Epidermal melanocyte (primary cell): ENCODE measurements at regions not wholly inside any gene's neighbourhood (a gene's known extent, or its start where the extent isn't known, plus 50 kb on each side); places are given as distances from the start of the nearest gene placed in this dataset.

ENCODE experiments used
- DNase-seq: peaks from one replicate; pipeline ENCODE4 v3.0.0; 2011; ENCODE audit warnings: low spot score; ENCODE audit not compliant: insufficient read length

- DNase-seq, result no peak
Measured at GRCh38 chr2:175465101-175465500, 283.6 kb upstream of the ATP5MC3 start.

- no peak for DNase-seq
Measured at GRCh38 chr2:175464311-175464670, 282.8 kb upstream of the ATP5MC3 start.

- no peak for DNase-seq
Measured at GRCh38 chr2:175463589-175464310, 282.2 kb upstream of the ATP5MC3 start.

- DNase-seq, result no peak
Measured at GRCh38 chr2:175463169-175463568, 281.7 kb upstream of the ATP5MC3 start.

- DNase-seq, result no peak
Measured at GRCh38 chr2:175462246-175462645, 280.7 kb upstream of the ATP5MC3 start.

- no peak for DNase-seq
Measured at GRCh38 chr2:175461839-175462238, 280.3 kb upstream of the ATP5MC3 start.

DNA sequence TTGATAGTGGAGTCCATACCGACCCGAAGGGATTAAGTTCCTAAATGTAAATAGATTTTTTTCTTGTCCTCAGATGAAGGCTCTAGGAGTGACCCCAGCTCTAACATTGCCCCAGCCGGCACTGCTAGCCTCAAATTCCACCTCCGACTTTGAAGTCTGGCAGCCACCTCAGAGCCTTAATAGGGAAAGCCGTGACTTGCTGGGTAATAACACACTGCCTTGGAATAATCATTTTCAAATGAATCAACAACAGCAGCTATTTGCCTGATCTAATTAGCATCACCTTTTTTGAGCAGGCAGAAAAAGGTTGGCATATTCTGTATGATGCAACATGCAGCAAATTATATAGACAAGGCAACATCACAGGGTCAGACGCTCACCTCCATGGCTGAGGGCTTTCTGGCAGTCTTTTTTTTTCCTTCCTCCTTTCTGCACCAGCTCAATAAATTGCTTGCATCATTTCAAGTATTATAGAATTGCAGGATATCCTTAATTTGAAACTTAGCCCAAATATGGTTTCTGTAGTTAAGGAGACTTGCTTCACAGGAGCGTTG, 276.5 kb upstream of the ATP5MC3 start:
- DNase-seq, result no peak

- DNase-seq, result no peak
Measured at GRCh38 chr2:175454953-175455389, 273.5 kb upstream of the ATP5MC3 start.

GRCh38 chr2:175450029-175450760, 268.7 kb upstream of the ATP5MC3 start:
- no peak for DNase-seq

DNA sequence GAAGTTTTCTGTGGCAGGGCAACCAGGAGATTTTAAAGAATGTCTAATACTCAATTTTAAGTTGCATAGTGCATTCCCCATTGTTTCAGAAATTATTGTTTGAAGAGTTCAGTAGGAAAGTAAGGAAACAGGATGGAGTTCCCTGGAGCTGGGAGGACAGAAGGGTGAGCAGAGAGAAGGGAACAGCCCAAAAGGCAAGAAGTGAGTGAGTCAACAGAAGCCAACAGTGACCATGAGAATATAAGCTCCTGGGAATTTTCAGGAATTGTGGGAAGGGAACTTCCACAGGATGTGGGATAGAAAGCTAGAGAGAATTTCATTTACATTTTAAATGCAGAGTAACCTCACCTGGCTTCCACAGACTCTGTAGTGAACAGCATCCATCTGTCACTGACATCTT, 268.1 kb upstream of the ATP5MC3 start:
- DNase-seq, result no peak

- DNase-seq, result no peak
Measured at GRCh38 chr2:175446201-175446600, 264.7 kb upstream of the ATP5MC3 start.

DNA sequence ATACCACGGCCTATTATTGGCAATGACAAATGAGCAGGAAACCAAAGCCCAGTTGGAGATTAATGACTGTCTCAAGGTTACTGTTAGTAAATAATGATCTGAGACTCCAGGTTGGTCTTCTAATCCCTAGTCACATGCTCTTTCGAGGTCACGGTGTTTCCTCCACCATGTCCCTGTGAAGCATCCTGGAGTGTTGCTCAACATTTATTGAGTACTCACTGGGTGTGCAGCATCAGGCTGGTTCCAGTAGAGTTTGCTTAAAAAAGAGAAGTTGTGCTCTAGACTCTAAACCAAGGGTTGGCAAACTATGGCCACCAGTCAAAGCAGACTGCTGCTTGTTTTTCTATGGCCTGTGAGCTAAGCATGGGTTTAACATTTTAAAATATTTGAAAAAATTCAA, 263.8 kb upstream of the ATP5MC3 start:
- no peak for DNase-seq

- DNase-seq, result no peak
Measured at GRCh38 chr2:175442441-175442840, 260.9 kb upstream of the ATP5MC3 start.

DNA sequence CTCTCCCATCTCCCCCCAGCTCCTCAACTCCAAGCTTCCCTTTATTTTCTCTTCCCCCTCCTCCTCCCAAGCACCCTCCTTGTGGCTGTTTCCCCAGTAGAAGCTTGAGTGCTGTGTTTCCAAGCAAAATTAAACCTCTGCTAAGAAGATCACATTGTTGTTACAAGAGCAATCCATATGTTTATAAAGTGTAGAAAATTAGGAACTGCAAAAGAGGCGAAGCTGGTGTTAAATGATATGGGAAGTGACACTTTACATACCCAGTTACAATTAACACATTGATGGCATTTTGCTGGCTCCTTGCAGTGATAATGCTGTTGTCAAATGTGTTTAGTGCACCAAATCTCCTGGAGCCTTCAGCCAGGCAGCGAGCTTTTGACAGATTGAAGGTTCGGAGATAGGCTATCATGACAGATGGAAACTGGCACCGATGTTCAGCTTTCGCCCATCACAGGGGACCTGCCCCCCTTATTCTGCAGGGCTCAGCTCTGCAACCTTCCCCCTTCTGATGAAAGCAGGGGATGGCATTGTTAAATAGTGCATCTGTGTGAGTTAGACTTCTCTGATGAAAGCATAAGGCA, 259.8 kb upstream of the ATP5MC3 start:
- DNase-seq, result no peak

GRCh38 chr2:175439416-175439815, 257.9 kb upstream of the ATP5MC3 start:
- no peak for DNase-seq

- DNase-seq, result no peak
Measured at GRCh38 chr2:175437167-175437566, 255.7 kb upstream of the ATP5MC3 start.

GRCh38 chr2:175436076-175436475, 254.6 kb upstream of the ATP5MC3 start:
- DNase-seq, result no peak

DNA sequence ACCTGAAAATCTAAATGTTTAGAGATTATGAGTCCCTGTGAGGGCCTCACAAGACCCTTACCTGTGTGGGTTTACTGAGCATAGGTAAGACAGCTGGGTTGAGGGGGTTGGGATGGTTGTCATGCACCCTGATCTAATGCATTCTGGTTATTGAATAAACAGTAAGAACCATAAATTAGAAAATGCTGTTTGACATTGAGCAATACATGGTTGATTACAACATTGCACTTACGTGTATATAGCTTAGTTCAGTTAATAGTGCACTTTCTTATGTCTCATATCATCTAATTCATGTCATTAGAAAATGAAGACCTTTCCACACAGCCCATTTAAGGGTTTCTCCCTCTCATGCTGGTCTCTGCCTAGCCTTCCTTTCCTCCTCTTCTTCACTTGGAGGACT, 253.5 kb upstream of the ATP5MC3 start:
- DNase-seq, result no peak

DNA sequence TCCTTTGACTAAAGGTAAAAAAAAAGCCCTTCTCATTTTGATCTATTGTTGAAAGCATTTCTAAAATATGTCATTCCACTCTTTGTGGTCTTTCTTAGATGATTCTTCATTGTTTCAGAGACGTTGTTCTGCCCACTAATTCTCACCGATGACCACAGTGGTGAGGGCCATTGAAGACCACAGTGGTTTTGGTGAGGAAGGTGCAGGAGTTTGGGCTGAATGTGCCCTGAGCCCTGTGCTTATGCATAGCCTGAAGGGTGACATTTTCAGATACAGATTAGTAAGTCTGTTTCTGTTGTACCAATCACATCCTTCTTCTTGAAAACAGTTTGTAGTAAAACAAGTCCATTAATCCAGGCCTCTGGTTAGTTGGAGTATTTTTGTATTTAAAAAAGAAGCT, 251.3 kb upstream of the ATP5MC3 start:
- no peak for DNase-seq

- DNase-seq, result no peak
Measured at GRCh38 chr2:175432021-175432420, 250.5 kb upstream of the ATP5MC3 start.

GRCh38 chr2:175431101-175431946, 249.8 kb upstream of the ATP5MC3 start:
- DNase-seq, result no peak
